ENCODE measurements at regions not wholly inside any gene's neighbourhood (a gene's known extent, or its start where the extent isn't known, plus 50 kb on each side); places are given as distances from the start of the nearest gene placed in this dataset.
"Not testable (repeated sequence)": the region's sequence is repeated elsewhere in the genome, so short reads cannot be mapped to it uniquely, and the experiment has no call there.

- not testable (repeated sequence) for DNase-seq (ENCODE audit: low read depth in 2 of 2)
Measured at GRCh38 chr7:29696402-29696801, 109.9 kb upstream of the WIPF3 start.

- not testable (repeated sequence) for DNase-seq (ENCODE audit: low read depth in 2 of 2)
Measured at GRCh38 chr7:29699723-29700122, 106.6 kb upstream of the WIPF3 start.

GRCh38 chr7:29701540-29701939 is 104.8 kb upstream of the WIPF3 start:
- DNase-seq (ENCODE audit: low read depth in 2 of 2) = not testable (repeated sequence)

GRCh38 chr7:29703830-29704229 is 102.5 kb upstream of the WIPF3 start:
- not testable (repeated sequence) for DNase-seq (ENCODE audit: low read depth in 2 of 2)

GRCh38 chr7:29709002-29709401 is 97.3 kb upstream of the WIPF3 start:
- DNase-seq (ENCODE audit: low read depth in 2 of 2) = not testable (repeated sequence)

GRCh38 chr7:29723127-29723526 is 83.2 kb upstream of the WIPF3 start:
- DNase-seq (ENCODE audit: low read depth in 2 of 2) = peak; percentile 86 to 88

GRCh38 chr7:29723599-29723998 is 82.7 kb upstream of the WIPF3 start:
- DNase-seq (ENCODE audit: low read depth in 2 of 2) = peak; percentile 37 to 41

GRCh38 chr7:29729534-29730165 is 76.7 kb upstream of the WIPF3 start:
- DNase-seq (ENCODE audit: low read depth in 2 of 2) = peak in 1 of 2 experiments; percentile 1

GRCh38 chr7:29734246-29734731 is 72.0 kb upstream of the WIPF3 start:
- no peak for DNase-seq (ENCODE audit: low read depth in 2 of 2)

GRCh38 chr7:29747645-29748245 is 58.6 kb upstream of the WIPF3 start:
- not testable (repeated sequence) for DNase-seq (ENCODE audit: low read depth in 2 of 2)

GRCh38 chr7:29748286-29749099 is 57.8 kb upstream of the WIPF3 start:
- peak in 1 of 2 experiments; percentile 6 for DNase-seq (ENCODE audit: low read depth in 2 of 2)

GRCh38 chr7:29749701-29750321 is 56.5 kb upstream of the WIPF3 start:
- no peak for DNase-seq (ENCODE audit: low read depth in 2 of 2)

- not testable (repeated sequence) for DNase-seq (ENCODE audit: low read depth in 2 of 2)
Measured at GRCh38 chr7:29750373-29750940, 55.9 kb upstream of the WIPF3 start.

- not testable (repeated sequence) for DNase-seq (ENCODE audit: low read depth in 2 of 2)
Measured at GRCh38 chr7:29751012-29751411, 55.3 kb upstream of the WIPF3 start.

GRCh38 chr7:29754874-29755490 is 51.3 kb upstream of the WIPF3 start:
- no peak for DNase-seq (ENCODE audit: low read depth in 2 of 2)

Measured in fibroblast of skin of left biceps (primary cell).